Fibroblast of lung (primary cell): ENCODE measurements at regions not wholly inside any gene's neighbourhood (a gene's known extent, or its start where the extent isn't known, plus 50 kb on each side); places are given as distances from the start of the nearest gene placed in this dataset.

Experiments
- DNase-seq, 2 donors: peaks; one replicate each; pipeline versions ENCODE4 v3.0.0 to v3.0.0-alpha.2; 2010; ENCODE audit warnings: low read depth in 2 of 2
- H2AFZ ChIP-seq: 2 replicates; pipeline ENCODE4 v1.5.1; 2012; ENCODE audit warnings: low read length, control low read depth, inconsistent platforms
- H3K27ac ChIP-seq: 2 replicates; pipeline ENCODE4 v1.5.1; 2011; ENCODE audit warnings: low read length, control low read depth; ENCODE audit not compliant: insufficient read depth
- H3K27me3 ChIP-seq: 2 replicates; pipeline ENCODE4 v1.5.1; 2011; ENCODE audit warnings: mild to moderate bottlenecking, low read length; ENCODE audit not compliant: control insufficient read depth, insufficient read depth
- H3K36me3 ChIP-seq: 2 replicates; pipeline ENCODE4 v1.5.1; 2011; ENCODE audit warnings: low read length; ENCODE audit not compliant: control insufficient read depth, insufficient read depth
- H3K4me1 ChIP-seq: 2 replicates; pipeline ENCODE4 v1.5.1; 2011; ENCODE audit warnings: low read length; ENCODE audit not compliant: control insufficient read depth, insufficient read depth; ENCODE audit errors: extremely low read depth
- H3K4me2 ChIP-seq: 2 replicates; pipeline ENCODE4 v1.5.1; 2011; ENCODE audit warnings: low read length, control low read depth; ENCODE audit not compliant: insufficient read depth; ENCODE audit errors: extremely low read depth
- H3K4me3 ChIP-seq, 4 experiments: fragments of 200-600 bp in 1 of 4; sonication (generic) in 1 of 4; replicated peaks in 1 of 4; 2 replicates each; pipeline ENCODE4 v1.5.1; 2011 to 2016; ENCODE audit warnings: low read length in 4 of 4, low read depth in 3 of 4, mild to moderate bottlenecking in 3 of 4, control low read depth in 2 of 4, inconsistent platforms in 1 of 4, mixed read lengths in 1 of 4; ENCODE audit not compliant: insufficient read depth in 1 of 4; ENCODE audit errors: control extremely low read depth in 1 of 4
- H3K79me2 ChIP-seq: 2 replicates; pipeline ENCODE4 v1.5.1; 2012; ENCODE audit warnings: mild to moderate bottlenecking, low read length, inconsistent platforms; ENCODE audit not compliant: control insufficient read depth, insufficient read depth
- H3K9ac ChIP-seq: 2 replicates; pipeline ENCODE4 v1.5.1; 2011; ENCODE audit warnings: mild to moderate bottlenecking, low read length, control low read depth; ENCODE audit not compliant: insufficient read depth
- H3K9me3 ChIP-seq: 2 replicates; pipeline ENCODE4 v1.5.1; 2012; ENCODE audit warnings: low read depth, low read length; ENCODE audit not compliant: control insufficient read depth, insufficient read depth
- H4K20me1 ChIP-seq: 2 replicates; pipeline ENCODE4 v1.5.1; 2011; ENCODE audit warnings: low read length; ENCODE audit not compliant: control insufficient read depth, insufficient read depth; ENCODE audit errors: extremely low read depth
- CTCF ChIP-seq, 2 donors: IDR thresholded peaks in 1 of 2; conservative IDR thresholded peaks in 1 of 2; 1 replicate in 1 of 2; 2 replicates in 1 of 2; pipeline ENCODE4 v1.5.1; 2011 to 2012; ENCODE audit warnings: low read length in 2 of 2, control low read depth in 1 of 2, inconsistent platforms in 1 of 2, low read depth in 1 of 2, mild to moderate bottlenecking in 1 of 2
- EZH2 ChIP-seq: IDR thresholded peaks from 2 replicates; pipeline ENCODE4 v1.5.1; 2012; ENCODE audit warnings: low read length, control low read depth, mild to moderate bottlenecking; ENCODE audit errors: missing control alignments

- peaks cover 16% of the 10 kb centered on the region for H3K4me1 ChIP-seq
- no peaks in the 10 kb centered on the region for H3K79me2 ChIP-seq
- H3K36me3 ChIP-seq: no peaks in the 10 kb centered on the region
- no peaks in the 10 kb centered on the region for H4K20me1 ChIP-seq
- DNase-seq: peak in 1 of 2 donors; percentile 36
- H3K9ac ChIP-seq: peak overlapping the region; percentile 25
- peak overlapping the region; percentile 47 for H3K4me2 ChIP-seq
- H2AFZ ChIP-seq: peak overlapping the region; percentile 5
- peak overlapping the region; percentile 98 for H3K27ac ChIP-seq
- TF ChIP-seq EZH2 (no peak), CTCF (conservative IDR thresholded peaks at IDR 0.05 in 1 of 2, IDR thresholded peaks at IDR 0.05 in 1 of 2; ENCODE audit: low read depth in 1 of 2, low read length in 2 of 2) (no peak)
- H3K4me3 ChIP-seq: no peak overlapping the region
- no peaks in the 10 kb centered on the region for H3K9me3 ChIP-seq
- no peaks in the 10 kb centered on the region for H3K27me3 ChIP-seq
Measured at GRCh38 chr10:4662576-4663161, 163.3 kb upstream of the AKR1E2 start.

- Histone ChIP-seq H3K36me3 (no peaks in the 10 kb centered on the region), H3K9me3 (no peaks in the 10 kb centered on the region), H3K27me3 (no peaks in the 10 kb centered on the region), H3K79me2 (no peaks in the 10 kb centered on the region), H4K20me1 (no peaks in the 10 kb centered on the region), H3K27ac (peak overlapping the region; percentile 98), H3K9ac (no peak overlapping the region), H3K4me2 (no peak overlapping the region), H3K4me1 (peaks cover 16% of the 10 kb centered on the region), H2AFZ (peak overlapping the region; percentile 32), H3K4me3 (no peak overlapping the region)
- peak in 1 of 2 donors; percentile 33 for DNase-seq
- TF ChIP-seq CTCF (conservative IDR thresholded peaks at IDR 0.05 in 1 of 2, IDR thresholded peaks at IDR 0.05 in 1 of 2; ENCODE audit: low read depth in 1 of 2, low read length in 2 of 2) (no peak), EZH2 (no peak)
Measured at GRCh38 chr10:4661511-4662255, 164.3 kb upstream of the AKR1E2 start.

- Histone ChIP-seq H3K4me3 (no peak overlapping the region), H2AFZ (peak overlapping the region; percentile 29), H3K4me2 (no peak overlapping the region), H3K27me3 (no peaks in the 10 kb centered on the region), H4K20me1 (no peaks in the 10 kb centered on the region), H3K9me3 (no peaks in the 10 kb centered on the region), H3K79me2 (no peaks in the 10 kb centered on the region), H3K36me3 (no peaks in the 10 kb centered on the region), H3K27ac (no peak overlapping the region), H3K9ac (no peak overlapping the region), H3K4me1 (peaks cover 14% of the 10 kb centered on the region)
- TF ChIP-seq CTCF (conservative IDR thresholded peaks at IDR 0.05 in 1 of 2, IDR thresholded peaks at IDR 0.05 in 1 of 2; ENCODE audit: low read depth in 1 of 2, low read length in 2 of 2): no peak
- no peak for TF ChIP-seq EZH2
- DNase-seq: no peak
Measured at GRCh38 chr10:4658777-4659176, 167.2 kb upstream of the AKR1E2 start.
